ENCODE measurements at regions not wholly inside any gene's neighbourhood (a gene's known extent, or its start where the extent isn't known, plus 50 kb on each side); places are given as distances from the start of the nearest gene placed in this dataset.
"Not testable (repeated sequence)": the region's sequence is repeated elsewhere in the genome, so short reads cannot be mapped to it uniquely, and the experiment has no call there.

- Histone ChIP-seq H3K27ac (ENCODE audit: low read depth, low read length) (peak overlapping the region; percentile 93), H3K79me2 (ENCODE audit: control insufficient read depth, insufficient read depth, low read length, unreplicated experiment) (no peaks in the 10 kb centered on the region), H3K27me3 (ENCODE audit: insufficient read depth, low read length) (no peaks in the 10 kb centered on the region), H3K4me3 (ENCODE audit: low read depth, low read length) (0 out of 2 replicates have a peak overlapping the region, but pooled peaks have one; percentile 1), H3K36me3 (ENCODE audit: insufficient read depth, low read length) (no peaks in the 10 kb centered on the region), H3K4me1 (ENCODE audit: control insufficient read depth, insufficient read depth, low read length, unreplicated experiment) (peaks cover 30% of the 10 kb centered on the region), H2AFZ (ENCODE audit: low read length, unreplicated experiment) (peak overlapping the region; percentile 94)
These were observed 102.1 kb upstream of the RANBP3L start for GRCh38 chr5:36403632-36404311.

GRCh38 chr5:36406023-36406422 lies 104.3 kb upstream of the RANBP3L start:
- Histone ChIP-seq H3K4me1 (ENCODE audit: control insufficient read depth, insufficient read depth, low read length, unreplicated experiment) (peaks cover 30% of the 10 kb centered on the region), H3K27ac (ENCODE audit: low read depth, low read length) (no peak overlapping the region), H3K27me3 (ENCODE audit: insufficient read depth, low read length) (no peaks in the 10 kb centered on the region), H3K4me3 (ENCODE audit: low read depth, low read length) (no peak overlapping the region), H3K79me2 (ENCODE audit: control insufficient read depth, insufficient read depth, low read length, unreplicated experiment) (no peaks in the 10 kb centered on the region), H3K36me3 (ENCODE audit: insufficient read depth, low read length) (no peaks in the 10 kb centered on the region), H2AFZ (ENCODE audit: low read length, unreplicated experiment) (no peak overlapping the region)

- no peaks in the 10 kb centered on the region for H3K79me2 ChIP-seq (ENCODE audit: control insufficient read depth, insufficient read depth, low read length, unreplicated experiment)
These were observed 105.7 kb upstream of the RANBP3L start for GRCh38 chr5:36407396-36407795.

GRCh38 chr5:36409711-36410110 lies 108.0 kb upstream of the RANBP3L start:
- not testable (repeated sequence) for H3K4me3 ChIP-seq (ENCODE audit: low read depth, low read length); H3K4me1 ChIP-seq (ENCODE audit: control insufficient read depth, insufficient read depth, low read length, unreplicated experiment); H2AFZ ChIP-seq (ENCODE audit: low read length, unreplicated experiment); H3K79me2 ChIP-seq (ENCODE audit: control insufficient read depth, insufficient read depth, low read length, unreplicated experiment); H3K36me3 ChIP-seq (ENCODE audit: insufficient read depth, low read length); H3K27me3 ChIP-seq (ENCODE audit: insufficient read depth, low read length); H3K27ac ChIP-seq (ENCODE audit: low read depth, low read length)

More at GRCh38 chr5:36407396-36407795, 105.7 kb upstream of the RANBP3L start:
- Histone ChIP-seq H2AFZ (ENCODE audit: low read length, unreplicated experiment) (no peak overlapping the region), H3K4me3 (ENCODE audit: low read depth, low read length) (no peak overlapping the region), H3K27ac (ENCODE audit: low read depth, low read length) (no peak overlapping the region), H3K4me1 (ENCODE audit: control insufficient read depth, insufficient read depth, low read length, unreplicated experiment) (peaks cover 30% of the 10 kb centered on the region), H3K36me3 (ENCODE audit: insufficient read depth, low read length) (no peaks in the 10 kb centered on the region), H3K27me3 (ENCODE audit: insufficient read depth, low read length) (no peaks in the 10 kb centered on the region)

- H3K79me2 ChIP-seq (ENCODE audit: control insufficient read depth, insufficient read depth, low read length, unreplicated experiment); H3K36me3 ChIP-seq (ENCODE audit: insufficient read depth, low read length); H2AFZ ChIP-seq (ENCODE audit: low read length, unreplicated experiment); H3K4me1 ChIP-seq (ENCODE audit: control insufficient read depth, insufficient read depth, low read length, unreplicated experiment); H3K27ac ChIP-seq (ENCODE audit: low read depth, low read length); H3K27me3 ChIP-seq (ENCODE audit: insufficient read depth, low read length); H3K4me3 ChIP-seq (ENCODE audit: low read depth, low read length): not testable (repeated sequence)
These were observed 109.0 kb upstream of the RANBP3L start for GRCh38 chr5:36410672-36411071.

GRCh38 chr5:36414869-36415282 lies 113.2 kb upstream of the RANBP3L start:
- Histone ChIP-seq H3K79me2 (ENCODE audit: control insufficient read depth, insufficient read depth, low read length, unreplicated experiment) (no peaks in the 10 kb centered on the region), H3K4me1 (ENCODE audit: control insufficient read depth, insufficient read depth, low read length, unreplicated experiment) (peaks cover 8% of the 10 kb centered on the region), H3K27me3 (ENCODE audit: insufficient read depth, low read length) (no peaks in the 10 kb centered on the region), H2AFZ (ENCODE audit: low read length, unreplicated experiment) (no peak overlapping the region), H3K4me3 (ENCODE audit: low read depth, low read length) (no peak overlapping the region), H3K27ac (ENCODE audit: low read depth, low read length) (no peak overlapping the region), H3K36me3 (ENCODE audit: insufficient read depth, low read length) (no peaks in the 10 kb centered on the region)

- Histone ChIP-seq H3K27me3 (ENCODE audit: insufficient read depth, low read length) (no peaks in the 10 kb centered on the region), H3K36me3 (ENCODE audit: insufficient read depth, low read length) (no peaks in the 10 kb centered on the region), H3K4me1 (ENCODE audit: control insufficient read depth, insufficient read depth, low read length, unreplicated experiment) (peaks cover 8% of the 10 kb centered on the region), H3K27ac (ENCODE audit: low read depth, low read length) (no peak overlapping the region), H3K79me2 (ENCODE audit: control insufficient read depth, insufficient read depth, low read length, unreplicated experiment) (no peaks in the 10 kb centered on the region), H3K4me3 (ENCODE audit: low read depth, low read length) (no peak overlapping the region), H2AFZ (ENCODE audit: low read length, unreplicated experiment) (no peak overlapping the region)
These were observed 114.9 kb upstream of the RANBP3L start for GRCh38 chr5:36416605-36417004.

GRCh38 chr5:36417221-36417620 lies 115.5 kb upstream of the RANBP3L start:
- peaks cover 8% of the 10 kb centered on the region for H3K4me1 ChIP-seq (ENCODE audit: control insufficient read depth, insufficient read depth, low read length, unreplicated experiment)
- no peak overlapping the region for H3K27ac ChIP-seq (ENCODE audit: low read depth, low read length)
- no peaks in the 10 kb centered on the region for H3K27me3 ChIP-seq (ENCODE audit: insufficient read depth, low read length)
- no peaks in the 10 kb centered on the region for H3K36me3 ChIP-seq (ENCODE audit: insufficient read depth, low read length)
- no peaks in the 10 kb centered on the region for H3K79me2 ChIP-seq (ENCODE audit: control insufficient read depth, insufficient read depth, low read length, unreplicated experiment)
- no peak overlapping the region for H2AFZ ChIP-seq (ENCODE audit: low read length, unreplicated experiment)
- H3K4me3 ChIP-seq (ENCODE audit: low read depth, low read length), result no peak overlapping the region

- Histone ChIP-seq H3K4me1 (ENCODE audit: control insufficient read depth, insufficient read depth, low read length, unreplicated experiment) (peaks cover 8% of the 10 kb centered on the region), H2AFZ (ENCODE audit: low read length, unreplicated experiment) (no peak overlapping the region), H3K27ac (ENCODE audit: low read depth, low read length) (no peak overlapping the region), H3K27me3 (ENCODE audit: insufficient read depth, low read length) (no peaks in the 10 kb centered on the region), H3K79me2 (ENCODE audit: control insufficient read depth, insufficient read depth, low read length, unreplicated experiment) (no peaks in the 10 kb centered on the region), H3K36me3 (ENCODE audit: insufficient read depth, low read length) (no peaks in the 10 kb centered on the region), H3K4me3 (ENCODE audit: low read depth, low read length) (no peak overlapping the region)
These were observed 116.0 kb upstream of the RANBP3L start for GRCh38 chr5:36417668-36418067.

- Histone ChIP-seq H3K27me3 (ENCODE audit: insufficient read depth, low read length) (no peaks in the 10 kb centered on the region), H3K4me1 (ENCODE audit: control insufficient read depth, insufficient read depth, low read length, unreplicated experiment) (peaks cover 8% of the 10 kb centered on the region), H2AFZ (ENCODE audit: low read length, unreplicated experiment) (no peak overlapping the region), H3K79me2 (ENCODE audit: control insufficient read depth, insufficient read depth, low read length, unreplicated experiment) (no peaks in the 10 kb centered on the region), H3K27ac (ENCODE audit: low read depth, low read length) (no peak overlapping the region), H3K36me3 (ENCODE audit: insufficient read depth, low read length) (no peaks in the 10 kb centered on the region), H3K4me3 (ENCODE audit: low read depth, low read length) (no peak overlapping the region)
These were observed 116.7 kb upstream of the RANBP3L start for GRCh38 chr5:36418152-36418979.

- H3K4me3 ChIP-seq (ENCODE audit: low read depth, low read length), result no peak overlapping the region
- no peaks in the 10 kb centered on the region for H3K79me2 ChIP-seq (ENCODE audit: control insufficient read depth, insufficient read depth, low read length, unreplicated experiment)
- H3K4me1 ChIP-seq (ENCODE audit: control insufficient read depth, insufficient read depth, low read length, unreplicated experiment), result peaks cover 8% of the 10 kb centered on the region
- H3K27ac ChIP-seq (ENCODE audit: low read depth, low read length), result no peak overlapping the region
- no peak overlapping the region for H2AFZ ChIP-seq (ENCODE audit: low read length, unreplicated experiment)
- no peaks in the 10 kb centered on the region for H3K27me3 ChIP-seq (ENCODE audit: insufficient read depth, low read length)
- H3K36me3 ChIP-seq (ENCODE audit: insufficient read depth, low read length), result no peaks in the 10 kb centered on the region
These were observed 119.6 kb upstream of the RANBP3L start for GRCh38 chr5:36421256-36421655.

Measured in ACC112 (cell line).